KMS-11 (cell line): ENCODE measurements at regions not wholly inside any gene's neighbourhood (a gene's known extent, or its start where the extent isn't known, plus 50 kb on each side); places are given as distances from the start of the nearest gene placed in this dataset.

Experiments used
- H2AFZ ChIP-seq: fragments of 200-600 bp; sonication (generic); 2 replicates; pipeline ENCODE4 v1.6.1; 2016; ENCODE audit warnings: antibody characterized with exemption, mixed run types, low read depth
- H3K27ac ChIP-seq: fragments of 200-600 bp; sonication (generic); 2 replicates; pipeline ENCODE4 v1.6.1; 2016; ENCODE audit warnings: mild to moderate bottlenecking, mixed run types
- H3K27me3 ChIP-seq: fragments of 200-600 bp; sonication (generic); 2 replicates; pipeline ENCODE4 v1.6.1; 2017; ENCODE audit warnings: mild to moderate bottlenecking, low read depth, mixed run types, moderate library complexity; ENCODE audit not compliant: insufficient read depth
- H3K36me3 ChIP-seq: fragments of 200-600 bp; sonication (generic); 2 replicates; pipeline ENCODE4 v1.6.1; 2017; ENCODE audit warnings: mild to moderate bottlenecking, mixed run types; ENCODE audit not compliant: insufficient read depth
- H3K4me1 ChIP-seq: fragments of 200-600 bp; sonication (generic); 2 replicates; pipeline ENCODE4 v1.6.1; 2016; ENCODE audit warnings: mild to moderate bottlenecking, low read depth, mixed run types; ENCODE audit not compliant: poor library complexity, severe bottlenecking
- H3K4me2 ChIP-seq: fragments of 200-600 bp; sonication (generic); 2 replicates; pipeline ENCODE4 v1.7.0; 2016; ENCODE audit warnings: mild to moderate bottlenecking, mixed run types
- H3K4me3 ChIP-seq: fragments of 200-600 bp; sonication (generic); IDR thresholded peaks from 2 replicates; pipeline ENCODE4 v1.6.1; 2017; ENCODE audit warnings: low read depth, low read length, mixed read lengths; ENCODE audit not compliant: insufficient read depth
- H3K79me2 ChIP-seq: fragments of 200-600 bp; sonication (generic); 2 replicates; pipeline ENCODE4 v1.6.1; 2016; ENCODE audit warnings: low read depth, mixed run types; ENCODE audit not compliant: insufficient read depth
- H3K9ac ChIP-seq: fragments of 200-600 bp; sonication (generic); 2 replicates; pipeline ENCODE4 v1.6.1; 2016; ENCODE audit warnings: mild to moderate bottlenecking, mixed run types
- H4K20me1 ChIP-seq: fragments of 200-600 bp; sonication (generic); 2 replicates; pipeline ENCODE4 v1.6.1; 2016; ENCODE audit warnings: mild to moderate bottlenecking, mixed run types; ENCODE audit not compliant: insufficient read depth
- TF ChIP-seq, protein P1 (sequence below): fragments of 200-600 bp; sonication (generic); conservative IDR thresholded peaks from 2 replicates; pipeline ENCODE4 v1.6.1; 2017; ENCODE audit warnings: low read depth, mild to moderate bottlenecking, antibody characterized with exemption, low read length, moderate library complexity, mixed read lengths

DNA sequence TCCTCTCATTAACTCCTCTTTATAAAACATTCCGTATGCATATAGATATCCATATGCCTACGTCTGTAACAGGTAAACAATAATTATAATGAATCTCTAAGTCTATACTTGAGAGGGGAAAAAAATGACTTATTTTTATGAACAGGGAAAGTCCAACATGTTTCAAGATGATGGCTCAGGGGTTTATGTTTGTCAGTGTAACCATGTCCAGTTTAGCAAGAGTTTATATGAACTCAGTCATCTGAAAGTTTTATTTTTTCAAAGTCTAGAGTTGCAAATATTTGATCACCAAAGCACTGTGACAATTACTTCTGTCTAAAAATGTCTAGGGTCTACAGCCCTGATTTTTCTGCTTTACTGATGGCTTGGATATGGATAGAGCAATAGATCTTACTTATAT lies 559.4 kb upstream of the KCNMB2 start:
- H3K36me3 ChIP-seq = no peaks in the 10 kb centered on the region
- H2AFZ ChIP-seq = no peak overlapping the region
- no peaks in the 10 kb centered on the region for H3K79me2 ChIP-seq
- no peak overlapping the region for H3K9ac ChIP-seq
- no peak overlapping the region for H3K27ac ChIP-seq
- no peak overlapping the region for H3K4me3 ChIP-seq
- H3K4me1 ChIP-seq = no peaks in the 10 kb centered on the region
- H4K20me1 ChIP-seq = no peaks in the 10 kb centered on the region
- TF ChIP-seq, protein P1, sequence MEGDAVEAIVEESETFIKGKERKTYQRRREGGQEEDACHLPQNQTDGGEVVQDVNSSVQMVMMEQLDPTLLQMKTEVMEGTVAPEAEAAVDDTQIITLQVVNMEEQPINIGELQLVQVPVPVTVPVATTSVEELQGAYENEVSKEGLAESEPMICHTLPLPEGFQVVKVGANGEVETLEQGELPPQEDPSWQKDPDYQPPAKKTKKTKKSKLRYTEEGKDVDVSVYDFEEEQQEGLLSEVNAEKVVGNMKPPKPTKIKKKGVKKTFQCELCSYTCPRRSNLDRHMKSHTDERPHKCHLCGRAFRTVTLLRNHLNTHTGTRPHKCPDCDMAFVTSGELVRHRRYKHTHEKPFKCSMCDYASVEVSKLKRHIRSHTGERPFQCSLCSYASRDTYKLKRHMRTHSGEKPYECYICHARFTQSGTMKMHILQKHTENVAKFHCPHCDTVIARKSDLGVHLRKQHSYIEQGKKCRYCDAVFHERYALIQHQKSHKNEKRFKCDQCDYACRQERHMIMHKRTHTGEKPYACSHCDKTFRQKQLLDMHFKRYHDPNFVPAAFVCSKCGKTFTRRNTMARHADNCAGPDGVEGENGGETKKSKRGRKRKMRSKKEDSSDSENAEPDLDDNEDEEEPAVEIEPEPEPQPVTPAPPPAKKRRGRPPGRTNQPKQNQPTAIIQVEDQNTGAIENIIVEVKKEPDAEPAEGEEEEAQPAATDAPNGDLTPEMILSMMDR = no peak
- no peaks in the 10 kb centered on the region for H3K27me3 ChIP-seq
- H3K4me2 ChIP-seq = no peak overlapping the region

DNA sequence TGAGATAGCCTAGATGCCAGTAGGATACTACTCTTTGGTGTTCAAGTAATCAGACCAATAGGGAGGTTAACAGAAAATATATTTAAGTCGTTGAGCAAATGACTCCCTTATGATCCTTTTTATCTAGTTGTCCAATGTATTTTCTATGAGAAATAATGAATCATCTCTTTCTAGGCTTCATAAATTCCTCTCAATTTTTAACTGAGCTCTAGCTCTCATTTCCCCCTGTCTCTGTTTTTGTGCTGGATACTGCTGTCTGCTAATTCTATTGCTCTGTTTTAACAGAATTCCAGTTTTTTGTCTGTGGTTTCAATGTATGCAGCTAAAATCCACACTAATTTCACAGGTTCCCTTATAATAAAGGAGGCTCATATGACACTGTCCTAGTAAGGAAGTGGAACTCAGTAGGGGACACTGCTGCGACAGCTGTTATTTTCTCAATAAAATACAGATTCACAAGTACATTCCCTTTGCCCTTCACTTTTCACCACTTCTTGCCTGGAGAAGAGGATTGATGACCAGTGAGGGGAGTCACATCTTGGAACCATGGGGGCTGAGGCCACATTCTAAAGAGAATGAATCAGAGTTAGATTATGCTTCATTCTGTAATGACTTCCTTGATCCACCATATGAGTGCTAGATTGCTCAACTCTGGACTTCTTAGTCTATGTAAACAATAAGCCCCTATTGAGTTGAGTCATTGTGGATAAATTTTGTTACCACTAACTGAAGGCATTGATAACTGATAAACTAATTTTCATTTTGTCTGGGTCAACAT lies 558.7 kb upstream of the KCNMB2 start:
- Histone ChIP-seq H4K20me1 (no peaks in the 10 kb centered on the region), H3K9ac (no peak overlapping the region), H3K27me3 (no peaks in the 10 kb centered on the region), H3K36me3 (no peaks in the 10 kb centered on the region), H2AFZ (no peak overlapping the region), H3K4me3 (no peak overlapping the region), H3K4me2 (no peak overlapping the region), H3K27ac (no peak overlapping the region), H3K4me1 (no peaks in the 10 kb centered on the region), H3K79me2 (no peaks in the 10 kb centered on the region)
- TF ChIP-seq, protein P1 = no peak

DNA sequence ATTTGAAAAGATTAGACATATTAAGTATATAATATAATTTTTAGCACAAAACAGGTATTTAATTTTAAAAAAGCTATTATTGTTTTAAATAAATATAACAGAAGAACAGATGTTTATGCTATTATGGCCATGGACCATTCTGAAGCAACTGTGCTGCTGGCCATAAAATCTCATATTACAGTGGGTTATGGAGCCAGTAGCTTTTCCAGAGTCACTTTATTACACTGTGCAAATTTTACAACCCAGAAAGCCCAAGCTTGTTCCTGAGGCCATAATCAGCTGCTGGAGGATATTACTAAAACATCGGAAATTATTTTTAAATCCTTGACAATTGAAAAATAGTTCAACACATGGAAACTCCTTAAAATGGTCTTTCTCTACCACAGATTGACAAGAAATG lies 557.3 kb upstream of the KCNMB2 start:
- TF ChIP-seq, protein P1 = no peak
- H3K4me1 ChIP-seq = no peaks in the 10 kb centered on the region
- no peak overlapping the region for H3K9ac ChIP-seq
- no peaks in the 10 kb centered on the region for H3K27me3 ChIP-seq
- no peaks in the 10 kb centered on the region for H3K36me3 ChIP-seq
- no peak overlapping the region for H3K27ac ChIP-seq
- H3K4me3 ChIP-seq = no peak overlapping the region
- no peaks in the 10 kb centered on the region for H3K79me2 ChIP-seq
- H2AFZ ChIP-seq = no peak overlapping the region
- no peaks in the 10 kb centered on the region for H4K20me1 ChIP-seq
- H3K4me2 ChIP-seq = no peak overlapping the region

DNA sequence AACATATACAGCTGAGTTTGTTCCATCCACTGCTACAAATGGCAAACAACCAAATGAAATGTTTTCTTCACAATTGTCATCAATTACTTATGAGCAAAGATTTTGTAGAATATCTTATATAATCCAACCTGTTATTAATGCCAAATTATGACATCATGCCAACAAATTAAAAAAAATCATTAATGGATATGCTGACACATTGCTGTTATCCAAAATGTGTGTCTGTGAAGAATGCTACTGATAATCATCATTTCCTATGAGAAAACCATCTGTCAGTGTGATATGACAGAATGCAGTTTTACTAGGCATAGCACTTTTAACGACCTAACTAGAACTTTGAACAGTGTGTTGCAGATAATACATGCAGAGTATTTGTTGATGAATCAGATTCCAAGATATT lies 556.5 kb upstream of the KCNMB2 start:
- H3K27me3 ChIP-seq = no peaks in the 10 kb centered on the region
- TF ChIP-seq, protein P1 = no peak
- H2AFZ ChIP-seq = no peak overlapping the region
- H3K79me2 ChIP-seq = no peaks in the 10 kb centered on the region
- H4K20me1 ChIP-seq = no peaks in the 10 kb centered on the region
- no peak overlapping the region for H3K4me2 ChIP-seq
- no peak overlapping the region for H3K9ac ChIP-seq
- H3K4me3 ChIP-seq = no peak overlapping the region
- H3K27ac ChIP-seq = no peak overlapping the region
- H3K4me1 ChIP-seq = no peaks in the 10 kb centered on the region
- no peaks in the 10 kb centered on the region for H3K36me3 ChIP-seq
